ENCODE measurements at regions not wholly inside any gene's neighbourhood (a gene's known extent, or its start where the extent isn't known, plus 50 kb on each side); places are given as distances from the start of the nearest gene placed in this dataset.

DNA sequence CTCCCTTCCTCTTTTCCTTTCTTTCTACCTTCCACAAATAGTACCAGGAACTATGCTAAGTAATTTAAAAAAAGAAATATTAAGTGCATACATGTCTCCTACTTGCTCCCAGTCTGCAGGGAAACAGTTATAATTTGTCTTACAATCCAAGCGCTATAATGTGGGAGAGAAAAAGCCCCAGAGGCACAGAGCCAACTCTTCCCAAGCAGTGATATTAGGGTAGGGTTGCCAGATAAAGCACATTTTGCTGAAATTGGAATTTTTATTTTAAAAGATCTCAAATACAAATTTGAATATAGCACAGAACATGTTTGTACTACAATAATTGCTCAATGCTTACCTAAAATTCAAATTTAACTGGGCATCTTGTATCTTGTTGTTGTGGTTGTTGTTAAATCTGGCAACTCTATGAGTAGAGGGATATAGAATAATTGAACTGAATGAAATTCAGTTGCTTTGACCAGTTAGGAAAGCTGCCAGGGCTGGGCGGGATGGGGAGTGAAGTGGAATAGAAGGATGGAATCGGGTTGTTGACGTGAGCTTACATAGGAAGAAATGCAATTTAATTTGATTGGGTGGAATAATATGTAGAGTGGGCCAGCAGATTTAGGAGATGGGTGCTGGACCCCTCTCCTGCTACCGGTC lies 52.6 kb upstream of the USP3 start:
- H3K27me3 ChIP-seq (replicated peaks in 1 of 7), result no peaks in the 10 kb centered on the region
- peaks cover 0 to 50% (median 5%) of the 10 kb centered on the region in 6 donors for H3K4me1 ChIP-seq
- WGBS, 5 donors, result 94 to 98% (median 96%) methylated on average over 5 of the region's 5 CpGs
- TF ChIP-seq POLR2AphosphoS5 (IDR thresholded peaks at IDR 0.05), result no peak
- TF ChIP-seq POLR2A (IDR thresholded peaks at IDR 0.05), result no peak
- TF ChIP-seq, protein P1, sequence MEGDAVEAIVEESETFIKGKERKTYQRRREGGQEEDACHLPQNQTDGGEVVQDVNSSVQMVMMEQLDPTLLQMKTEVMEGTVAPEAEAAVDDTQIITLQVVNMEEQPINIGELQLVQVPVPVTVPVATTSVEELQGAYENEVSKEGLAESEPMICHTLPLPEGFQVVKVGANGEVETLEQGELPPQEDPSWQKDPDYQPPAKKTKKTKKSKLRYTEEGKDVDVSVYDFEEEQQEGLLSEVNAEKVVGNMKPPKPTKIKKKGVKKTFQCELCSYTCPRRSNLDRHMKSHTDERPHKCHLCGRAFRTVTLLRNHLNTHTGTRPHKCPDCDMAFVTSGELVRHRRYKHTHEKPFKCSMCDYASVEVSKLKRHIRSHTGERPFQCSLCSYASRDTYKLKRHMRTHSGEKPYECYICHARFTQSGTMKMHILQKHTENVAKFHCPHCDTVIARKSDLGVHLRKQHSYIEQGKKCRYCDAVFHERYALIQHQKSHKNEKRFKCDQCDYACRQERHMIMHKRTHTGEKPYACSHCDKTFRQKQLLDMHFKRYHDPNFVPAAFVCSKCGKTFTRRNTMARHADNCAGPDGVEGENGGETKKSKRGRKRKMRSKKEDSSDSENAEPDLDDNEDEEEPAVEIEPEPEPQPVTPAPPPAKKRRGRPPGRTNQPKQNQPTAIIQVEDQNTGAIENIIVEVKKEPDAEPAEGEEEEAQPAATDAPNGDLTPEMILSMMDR (IDR thresholded peaks at IDR 0.05 in 8 of 11, conservative IDR thresholded peaks at IDR 0.05 in 3 of 11), result no peak
- no peak for DNase-seq
- H3K36me3 ChIP-seq, result no peaks in the 10 kb centered on the region
- no peak overlapping the region for H3K27ac ChIP-seq
- no peak overlapping the region for H3K4me3 ChIP-seq
- no peaks in the 10 kb centered on the region for H3K9me3 ChIP-seq
- intact Hi-C loops (cut with DNase I; ENCODE audit: low total_unique reads), result no loop called here

DNA sequence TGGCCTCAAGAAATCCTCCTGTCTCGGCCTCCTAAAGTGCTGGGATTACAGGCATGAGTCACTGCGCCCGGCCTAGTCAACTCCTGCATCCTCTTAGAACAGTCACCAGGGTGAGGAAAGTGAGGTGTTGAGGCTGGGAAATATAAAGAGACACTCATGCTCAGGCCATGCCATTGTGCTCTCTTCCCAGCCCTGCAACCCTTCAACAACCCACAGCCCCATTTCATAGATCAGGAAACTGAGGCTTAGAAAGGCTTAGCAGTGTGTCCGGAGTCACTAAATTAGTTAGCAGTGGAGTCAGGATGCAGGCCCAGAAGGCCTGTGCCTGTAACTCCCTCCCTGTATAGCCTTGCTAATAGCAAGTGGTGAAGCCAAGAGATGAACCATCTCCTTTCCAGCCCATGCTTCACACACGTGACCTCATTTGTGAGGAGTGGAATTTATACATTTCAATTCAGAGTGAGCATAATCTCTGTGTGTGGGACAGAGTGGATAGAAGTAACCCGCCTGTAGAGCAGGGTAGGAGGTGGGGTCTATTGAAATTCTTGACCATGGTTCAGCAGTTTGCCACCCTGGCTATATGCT lies 51.7 kb upstream of the USP3 start:
- H3K9me3 ChIP-seq, result no peaks in the 10 kb centered on the region
- no peak overlapping the region for H3K4me3 ChIP-seq
- no peak for TF ChIP-seq POLR2AphosphoS5 (IDR thresholded peaks at IDR 0.05)
- TF ChIP-seq POLR2A (IDR thresholded peaks at IDR 0.05), result no peak
- TF ChIP-seq, protein P1 (IDR thresholded peaks at IDR 0.05 in 8 of 11, conservative IDR thresholded peaks at IDR 0.05 in 3 of 11), result no peak
- no peak overlapping the region for H3K27ac ChIP-seq
- intact Hi-C loops (cut with DNase I; ENCODE audit: low total_unique reads), result no loop called here
- H3K4me1 ChIP-seq, result peaks cover 0 to 47% (median 5%) of the 10 kb centered on the region in 6 donors
- DNase-seq, result no peak
- no peaks in the 10 kb centered on the region for H3K36me3 ChIP-seq
- no peaks in the 10 kb centered on the region for H3K27me3 ChIP-seq (replicated peaks in 1 of 7)
- WGBS, 5 donors, result 90 to 94% (median 92%) methylated on average over 6 of the region's 6 CpGs

DNA sequence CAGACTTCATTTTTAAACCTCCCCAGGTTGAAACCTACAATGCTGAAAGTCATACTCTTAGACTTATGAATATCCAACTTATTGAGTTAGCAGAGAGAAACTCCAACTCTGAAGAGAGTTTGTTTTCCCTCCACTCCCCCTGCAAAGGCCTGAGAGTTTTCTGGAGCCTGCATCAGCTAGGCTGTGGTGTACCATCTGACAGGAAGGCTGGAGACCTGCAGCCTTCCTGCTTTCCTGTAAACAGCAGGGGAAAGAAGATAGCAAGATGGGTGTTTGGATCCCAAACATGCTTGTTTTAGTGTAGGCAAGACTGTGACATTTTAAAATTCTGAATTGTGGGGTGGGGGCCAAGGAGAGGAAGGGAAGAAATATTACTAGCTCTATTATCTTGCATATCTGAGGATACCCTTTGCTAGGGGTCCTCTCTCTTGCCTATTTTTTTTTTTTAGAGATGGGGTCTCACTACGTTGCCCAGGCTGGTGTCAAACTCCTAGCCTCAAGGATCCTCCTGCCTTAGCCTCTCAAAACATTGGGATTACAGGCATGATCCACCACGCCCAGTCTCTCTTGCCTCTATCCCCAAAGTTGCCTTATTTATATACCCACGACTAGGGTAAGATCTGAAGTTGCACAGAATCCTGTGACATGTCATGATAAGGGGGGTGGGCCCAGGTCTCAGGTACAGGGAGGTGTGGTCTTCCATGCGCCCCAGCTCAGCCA lies 51.0 kb upstream of the USP3 start:
- no peak overlapping the region for H3K27ac ChIP-seq
- H3K4me3 ChIP-seq, result no peak overlapping the region
- no peak for DNase-seq
- intact Hi-C loops (cut with DNase I; ENCODE audit: low total_unique reads), result no loop called here
- H3K36me3 ChIP-seq, result no peaks in the 10 kb centered on the region
- TF ChIP-seq, protein P1 (IDR thresholded peaks at IDR 0.05 in 8 of 11, conservative IDR thresholded peaks at IDR 0.05 in 3 of 11), result no peak
- TF ChIP-seq POLR2A (IDR thresholded peaks at IDR 0.05) (no peak), POLR2AphosphoS5 (IDR thresholded peaks at IDR 0.05) (no peak)
- peaks cover 0 to 40% (median 3%) of the 10 kb centered on the region in 6 donors for H3K4me1 ChIP-seq
- no peaks in the 10 kb centered on the region for H3K9me3 ChIP-seq
- no peaks in the 10 kb centered on the region for H3K27me3 ChIP-seq (replicated peaks in 1 of 7)
- 77 to 83% (median 83%) methylated on average over 4 of the region's 4 CpGs for WGBS, 5 donors

Data from spleen (tissue), 11 donors.